GM19328 (cell line): ENCODE measurements at regions not wholly inside any gene's neighbourhood (a gene's known extent, or its start where the extent isn't known, plus 50 kb on each side); places are given as distances from the start of the nearest gene placed in this dataset.
A peak's percentile ranks its signal among the peaks of the same experiment; 100 is the strongest.

Experiments used
- ATAC-seq: cut with Tn5 transposase; IDR thresholded peaks from one replicate; pipeline ENCODE4 v1.9.1; 2021; ENCODE audit warnings: mild to moderate bottlenecking, moderate library complexity; ENCODE audit not compliant: unreplicated experiment

- ATAC-seq: no peak
These were observed 82.9 kb downstream of the FAM43A start for GRCh38 chr3:194768586-194768985.

GRCh38 chr3:194769020-194769643 is 83.4 kb downstream of the FAM43A start:
- ATAC-seq: peak; percentile 99

DNA sequence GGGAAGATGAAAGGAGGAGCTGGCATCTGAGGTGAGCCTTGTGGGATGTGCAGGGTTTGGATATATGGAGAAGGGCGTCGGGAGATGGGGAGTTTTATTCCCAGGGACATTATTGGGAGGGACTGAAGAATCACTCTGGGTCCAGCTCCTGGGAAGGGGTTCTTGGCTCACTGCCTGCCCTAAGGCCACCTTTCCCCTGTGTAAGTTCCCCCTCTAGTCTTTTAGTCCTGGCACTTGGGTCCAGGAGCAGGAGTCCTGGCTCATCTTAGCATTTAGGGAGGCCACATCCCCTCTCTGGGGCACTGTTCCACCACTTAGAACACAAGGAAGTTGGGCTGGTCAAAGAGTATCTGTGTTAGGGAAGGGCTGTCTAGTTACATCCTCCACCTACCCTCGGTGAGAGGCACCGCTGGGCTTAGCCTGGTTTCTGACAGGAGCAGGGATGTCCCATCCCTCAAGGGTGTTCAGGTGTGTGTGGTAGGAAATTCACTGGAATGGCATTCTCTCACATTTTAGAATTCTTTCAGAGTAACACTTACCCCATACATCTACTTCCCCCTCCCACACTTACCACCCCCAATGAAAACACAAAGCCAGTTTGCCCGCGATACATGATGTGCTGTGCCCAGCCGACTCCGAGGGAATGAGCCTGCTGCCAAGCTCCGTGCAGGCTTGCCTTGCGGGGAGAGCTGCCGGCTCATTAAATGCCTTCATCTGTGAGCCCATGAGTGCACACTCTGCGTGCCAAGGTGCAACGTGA is 86.7 kb downstream of the FAM43A start:
- no peak for ATAC-seq

DNA sequence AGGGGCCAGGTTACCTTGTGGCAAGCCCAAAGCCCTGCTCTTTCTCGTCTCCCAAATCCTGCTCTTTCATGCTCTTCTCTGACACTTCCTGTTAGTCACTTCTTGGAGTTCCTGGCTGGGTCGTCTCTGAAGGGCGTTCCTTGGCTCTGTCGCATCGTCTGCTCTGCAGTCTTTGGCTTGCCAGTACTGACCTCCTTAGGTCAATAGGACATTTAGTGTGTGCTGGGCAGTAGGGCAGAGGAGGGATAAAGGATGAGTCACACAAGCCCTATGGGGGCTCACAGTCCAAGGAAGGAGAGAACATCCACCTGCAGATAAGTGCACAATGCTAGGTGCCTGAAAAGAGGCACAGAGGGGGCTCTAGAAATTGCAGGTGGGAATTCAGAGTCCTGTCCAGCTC is 87.5 kb downstream of the FAM43A start:
- ATAC-seq: no peak

- ATAC-seq: no peak
These were observed 88.2 kb downstream of the FAM43A start for GRCh38 chr3:194773771-194774455.

DNA sequence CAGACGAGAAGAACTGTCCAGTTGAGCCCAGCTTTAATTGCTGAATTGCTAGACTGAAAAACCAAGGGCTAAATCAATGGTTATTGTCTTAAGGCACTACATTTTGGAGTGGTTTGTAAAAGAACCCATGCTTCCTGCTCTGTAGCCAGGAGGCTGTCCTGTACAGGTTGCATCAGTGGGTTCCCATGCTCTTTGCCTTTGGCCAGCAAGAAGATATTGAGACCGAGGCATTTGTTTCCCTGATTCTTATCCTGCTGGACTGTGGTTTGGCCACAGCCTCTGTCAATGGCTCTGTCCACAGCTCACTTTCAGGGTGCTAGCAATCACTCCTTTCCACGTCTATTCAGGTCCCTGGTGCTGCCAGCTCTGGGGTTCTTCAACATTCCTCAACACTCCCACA is 89.6 kb downstream of the FAM43A start:
- no peak for ATAC-seq

DNA sequence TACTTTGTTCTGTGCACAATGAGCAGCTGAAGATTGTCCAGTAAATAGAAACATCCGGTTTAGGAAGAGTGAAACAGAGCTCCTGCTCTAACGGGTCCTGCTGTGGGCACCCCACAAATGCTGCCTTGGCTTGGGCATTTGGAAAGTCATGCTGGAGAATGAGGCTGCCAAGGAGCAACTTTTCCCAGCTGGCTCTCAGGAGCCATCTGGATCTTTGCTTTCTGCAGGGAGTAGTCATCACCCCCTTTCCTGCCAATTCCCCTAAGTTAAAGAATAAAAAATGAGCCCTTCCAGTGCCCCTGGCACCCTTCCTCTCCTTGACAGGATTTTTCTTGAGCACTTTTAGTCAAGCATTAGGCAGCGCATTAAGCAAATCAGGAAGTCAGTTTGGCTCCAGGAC is 90.0 kb downstream of the FAM43A start:
- no peak for ATAC-seq

DNA sequence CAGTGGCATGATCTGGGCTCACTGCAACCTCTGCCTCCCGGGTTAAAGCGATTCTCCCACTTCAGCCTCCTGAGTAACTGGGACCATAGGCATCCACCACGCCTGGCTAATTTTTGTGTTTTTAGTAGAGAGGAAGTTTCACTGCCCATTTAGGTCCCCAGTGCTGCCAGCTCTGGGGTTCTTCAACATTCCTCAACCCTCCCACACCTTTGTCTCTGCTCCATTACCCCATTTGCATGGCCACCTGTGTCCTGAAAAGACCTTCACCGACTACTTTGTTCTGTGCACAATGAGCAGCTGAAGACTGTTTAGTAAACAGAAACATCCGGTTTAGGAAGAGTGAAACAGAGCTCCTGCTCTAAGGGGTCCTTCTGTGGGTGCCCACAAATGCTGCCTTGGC is 92.0 kb downstream of the FAM43A start:
- no peak for ATAC-seq

- ATAC-seq: no peak
These were observed 94.1 kb downstream of the FAM43A start for GRCh38 chr3:194779729-194780224.

DNA sequence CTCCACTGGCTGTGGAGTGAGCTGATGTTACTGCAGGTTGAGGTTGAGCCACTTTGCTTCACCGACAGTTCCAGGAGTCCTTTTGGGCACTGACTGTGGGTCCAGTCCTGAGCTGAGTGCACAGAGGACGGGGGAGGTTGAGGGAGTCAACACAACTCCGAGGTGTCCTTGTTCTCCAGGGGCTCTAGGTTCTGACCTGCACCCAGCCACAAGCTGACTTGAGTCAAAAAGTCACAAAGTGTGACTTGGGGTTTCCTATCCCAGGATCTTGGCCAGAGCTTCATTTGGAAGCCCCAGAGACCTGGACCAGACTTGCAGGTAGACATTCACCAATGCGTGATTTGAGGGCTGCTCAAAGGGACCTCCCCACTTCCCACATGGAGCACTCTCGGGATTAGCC is 95.0 kb downstream of the FAM43A start:
- ATAC-seq: no peak

- ATAC-seq: no peak
These were observed 95.9 kb downstream of the FAM43A start for GRCh38 chr3:194781617-194782016.

GRCh38 chr3:194782698-194783404 is 97.2 kb downstream of the FAM43A start:
- ATAC-seq: no peak

DNA sequence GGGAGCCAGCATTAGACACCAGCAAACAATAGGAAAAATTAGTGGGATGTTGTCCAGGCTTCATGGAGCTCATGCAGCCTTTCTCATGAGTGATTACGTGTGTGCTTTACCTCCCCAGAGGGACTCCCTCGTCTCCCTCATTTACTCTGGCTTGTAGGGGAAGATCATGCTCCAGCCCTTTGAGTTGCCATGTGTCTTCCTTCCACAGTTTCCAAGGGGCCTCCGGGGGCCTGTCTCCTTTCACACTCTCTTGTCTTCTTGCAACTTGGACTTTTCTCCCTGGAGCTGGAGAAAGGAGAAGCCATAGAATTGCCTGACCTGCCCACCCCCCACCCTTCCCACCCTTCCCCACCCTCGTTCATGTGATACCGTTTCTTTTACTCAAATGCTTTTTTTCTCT is 98.7 kb downstream of the FAM43A start:
- no peak for ATAC-seq

DNA sequence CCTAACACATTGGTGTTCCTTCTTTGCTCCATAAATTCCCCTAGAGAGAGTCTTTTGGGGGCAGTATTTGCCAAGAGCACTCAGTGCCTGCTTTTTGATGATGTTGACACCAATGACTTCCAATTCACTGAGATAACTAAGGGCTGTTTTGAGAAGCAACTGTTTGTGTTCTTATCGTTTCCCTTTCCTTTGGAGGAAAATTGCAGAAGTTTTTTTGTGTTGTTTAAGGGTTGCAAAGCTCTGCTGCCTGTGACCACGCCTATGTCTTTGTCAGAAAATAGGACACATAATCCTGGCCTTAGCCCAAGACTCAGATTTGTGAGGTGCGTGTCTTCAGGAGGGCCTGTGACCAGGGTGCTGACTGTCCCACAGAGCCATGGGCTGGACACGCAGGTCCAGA is 99.6 kb downstream of the FAM43A start:
- no peak for ATAC-seq

GRCh38 chr3:194787072-194787471 is 101.4 kb downstream of the FAM43A start:
- no peak for ATAC-seq

GRCh38 chr3:194787650-194788049 is 102.0 kb downstream of the FAM43A start:
- no peak for ATAC-seq

- ATAC-seq: no peak
These were observed 106.7 kb downstream of the FAM43A start for GRCh38 chr3:194792368-194792767.

DNA sequence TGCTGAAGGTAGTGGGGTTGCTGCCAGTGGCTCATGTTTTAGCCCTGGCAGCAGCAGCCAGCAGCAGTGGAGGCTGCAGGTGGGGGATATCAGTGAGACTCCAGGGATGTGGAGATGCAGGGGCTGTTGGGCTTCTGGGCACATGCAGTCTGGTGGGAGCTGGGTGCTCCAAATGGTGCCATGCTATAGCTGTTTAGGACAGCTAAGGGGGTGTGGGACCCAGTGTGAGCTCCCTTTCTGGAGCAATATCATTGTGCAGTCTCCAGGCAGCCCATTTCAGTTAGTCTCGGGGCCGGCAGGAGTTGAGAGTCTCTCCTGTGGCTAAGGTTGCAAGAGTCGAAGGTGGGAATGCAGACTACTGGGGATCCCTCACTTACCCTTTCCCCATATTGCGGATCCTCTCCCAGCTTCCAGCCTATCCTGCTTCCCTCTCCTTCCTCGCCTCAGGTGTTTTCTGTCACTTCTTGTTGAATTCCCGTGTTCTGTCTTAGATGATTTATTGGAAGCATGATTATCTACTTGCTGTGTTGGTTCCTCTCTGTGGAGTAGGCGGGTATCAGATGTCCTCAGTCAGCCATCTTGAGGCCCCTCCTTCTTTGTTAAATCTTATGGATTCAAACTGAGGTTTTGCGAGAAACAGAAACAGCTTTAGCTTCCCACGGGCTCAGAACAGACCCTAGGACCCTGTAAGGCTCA is 112.0 kb downstream of the FAM43A start:
- ATAC-seq: no peak

GRCh38 chr3:194798486-194798885 is 112.8 kb downstream of the FAM43A start:
- ATAC-seq: no peak

GRCh38 chr3:194800002-194800401 is 114.3 kb downstream of the FAM43A start:
- no peak for ATAC-seq
